ENCODE measurements at regions not wholly inside any gene's neighbourhood (a gene's known extent, or its start where the extent isn't known, plus 50 kb on each side); places are given as distances from the start of the nearest gene placed in this dataset.

GRCh38 chr3:144665567-144666053 is 694.0 kb downstream of the DIPK2A start:
- TF ChIP-seq REST (IDR thresholded peaks at IDR 0.05; ENCODE audit: low read depth) (no peak), CREB1 (IDR thresholded peaks at IDR 0.05; ENCODE audit: low read depth) (no peak), TAF1 (IDR thresholded peaks at IDR 0.05; ENCODE audit: low read depth) (no peak), CEBPB (IDR thresholded peaks at IDR 0.05) (no peak), ZBTB7A (IDR thresholded peaks at IDR 0.05; ENCODE audit: low read depth) (no peak), MAX (IDR thresholded peaks at IDR 0.05) (no peak), YY1 (IDR thresholded peaks at IDR 0.05; ENCODE audit: low read depth) (no peak), RAD21 (IDR thresholded peaks at IDR 0.05; ENCODE audit: low read depth) (no peak), EP300 (IDR thresholded peaks at IDR 0.05; ENCODE audit: borderline replicate concordance) (no peak), FOXM1 (IDR thresholded peaks at IDR 0.05; ENCODE audit: borderline replicate concordance, low read depth) (no peak)
- TF ChIP-seq, protein P1, sequence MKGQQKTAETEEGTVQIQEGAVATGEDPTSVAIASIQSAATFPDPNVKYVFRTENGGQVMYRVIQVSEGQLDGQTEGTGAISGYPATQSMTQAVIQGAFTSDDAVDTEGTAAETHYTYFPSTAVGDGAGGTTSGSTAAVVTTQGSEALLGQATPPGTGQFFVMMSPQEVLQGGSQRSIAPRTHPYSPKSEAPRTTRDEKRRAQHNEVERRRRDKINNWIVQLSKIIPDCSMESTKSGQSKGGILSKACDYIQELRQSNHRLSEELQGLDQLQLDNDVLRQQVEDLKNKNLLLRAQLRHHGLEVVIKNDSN (IDR thresholded peaks at IDR 0.05) = no peak
